ENCODE measurements at regions not wholly inside any gene's neighbourhood (a gene's known extent, or its start where the extent isn't known, plus 50 kb on each side); places are given as distances from the start of the nearest gene placed in this dataset.

GRCh38 chr7:94280851-94281250, 113.8 kb upstream of the COL1A2 start:
- no peak for TF ChIP-seq CTCF (IDR thresholded peaks at IDR 0.05; ENCODE audit: control insufficient read depth, extremely low read depth, insufficient read depth)
- DNase-seq (ENCODE audit: low read depth): no peak
- no peak overlapping the region for H3K4me3 ChIP-seq (ENCODE audit: low read depth, low read length)

GRCh38 chr7:94284104-94284503, 110.6 kb upstream of the COL1A2 start:
- no peak for TF ChIP-seq CTCF (IDR thresholded peaks at IDR 0.05; ENCODE audit: control insufficient read depth, extremely low read depth, insufficient read depth)
- no peak overlapping the region for H3K4me3 ChIP-seq (ENCODE audit: low read depth, low read length)
- no peak for DNase-seq (ENCODE audit: low read depth)

- no peak overlapping the region for H3K4me3 ChIP-seq (ENCODE audit: low read depth, low read length)
- no peak for DNase-seq (ENCODE audit: low read depth)
- TF ChIP-seq CTCF (IDR thresholded peaks at IDR 0.05; ENCODE audit: control insufficient read depth, extremely low read depth, insufficient read depth): no peak
Observed at GRCh38 chr7:94286111-94286510, 108.6 kb upstream of the COL1A2 start.

GRCh38 chr7:94288096-94288495, 106.6 kb upstream of the COL1A2 start:
- no peak for TF ChIP-seq CTCF (IDR thresholded peaks at IDR 0.05; ENCODE audit: control insufficient read depth, extremely low read depth, insufficient read depth)
- no peak for DNase-seq (ENCODE audit: low read depth)
- H3K4me3 ChIP-seq (ENCODE audit: low read depth, low read length): no peak overlapping the region

GRCh38 chr7:94289071-94289470, 105.6 kb upstream of the COL1A2 start:
- peak; percentile 85 for TF ChIP-seq CTCF (IDR thresholded peaks at IDR 0.05; ENCODE audit: control insufficient read depth, extremely low read depth, insufficient read depth)
- no peak overlapping the region for H3K4me3 ChIP-seq (ENCODE audit: low read depth, low read length)
- peak; percentile 31 for DNase-seq (ENCODE audit: low read depth)

- H3K4me3 ChIP-seq (ENCODE audit: low read depth, low read length): no peak overlapping the region
- no peak for DNase-seq (ENCODE audit: low read depth)
- no peak for TF ChIP-seq CTCF (IDR thresholded peaks at IDR 0.05; ENCODE audit: control insufficient read depth, extremely low read depth, insufficient read depth)
Observed at GRCh38 chr7:94294471-94295131, 100.1 kb upstream of the COL1A2 start.

GRCh38 chr7:94295850-94296249, 98.8 kb upstream of the COL1A2 start:
- peak; percentile 29; the same call in 1 of the 2 replicates for TF ChIP-seq CTCF (IDR thresholded peaks at IDR 0.05; ENCODE audit: control insufficient read depth, extremely low read depth, insufficient read depth)
- DNase-seq (ENCODE audit: low read depth): no peak
- H3K4me3 ChIP-seq (ENCODE audit: low read depth, low read length): no peak overlapping the region

Measured in LNCaP clone FGC (cell line).